H1 (cell line): ENCODE measurements at regions not wholly inside any gene's neighbourhood (a gene's known extent, or its start where the extent isn't known, plus 50 kb on each side); places are given as distances from the start of the nearest gene placed in this dataset.

Experiments
- CTCF ChIA-PET: fragments of 300-600 bp; sonication (Branson Sonifier 250); formaldehyde crosslinking; loops from one replicate; lab custom pipeline; 2021; ENCODE audit not compliant: partially characterized antibody; lab: Charles Lee
- POLR2A ChIA-PET: fragments of 300-600 bp; sonication (Branson Sonifier 250); formaldehyde crosslinking; loops from one replicate; lab custom pipeline; 2021; ENCODE audit warnings: inconsistent platforms; ENCODE audit not compliant: partially characterized antibody; lab: Charles Lee
- DNase-seq, 2 experiments: peaks; one replicate each; pipeline versions ENCODE4 v3.0.0 to v3.0.0-alpha.2; 2010 to 2022; ENCODE audit warnings: low spot score in 2 of 2, low read depth in 1 of 2, mixed read lengths in 1 of 2
- FAIRE-seq: peaks from 2 replicates; lab custom pipeline; 2011; peaks lifted over from hg19 to GRCh38; lab: Jason Lieb, UNC
- H2AFZ ChIP-seq: 2 replicates; pipeline ENCODE4 v1.8.1; 2012; ENCODE audit warnings: low read length, inconsistent platforms
- H2AK5ac ChIP-seq: 2 replicates; pipeline ENCODE4 v1.6.1; 2013; ENCODE audit warnings: low read depth, low read length
- H2BK120ac ChIP-seq: replicated peaks from 2 replicates; pipeline ENCODE3; 2013; ENCODE audit warnings: low read depth, low read length, inconsistent platforms
- H2BK12ac ChIP-seq: 2 replicates; pipeline ENCODE4 v1.6.1; 2013; ENCODE audit warnings: low read depth, low read length
- H2BK15ac ChIP-seq: 2 replicates; pipeline ENCODE4 v1.6.1; 2013; ENCODE audit warnings: low read length
- H2BK20ac ChIP-seq: 2 replicates; pipeline ENCODE4 v1.6.1; 2013; ENCODE audit warnings: low read length
- H2BK5ac ChIP-seq: 2 replicates; pipeline ENCODE4 v1.6.1; 2013; ENCODE audit warnings: low read depth, low read length
- H3K14ac ChIP-seq: 2 replicates; pipeline ENCODE4 v1.6.1; 2013; ENCODE audit warnings: inconsistent platforms; ENCODE audit not compliant: insufficient read length
- H3K18ac ChIP-seq: 2 replicates; pipeline ENCODE4 v1.6.1; 2013; ENCODE audit warnings: low read length; ENCODE audit errors: extremely low read depth
- H3K23ac ChIP-seq: 2 replicates; pipeline ENCODE4 v1.6.1; 2013; ENCODE audit warnings: inconsistent platforms; ENCODE audit not compliant: insufficient read length
- H3K23me2 ChIP-seq: 2 replicates; pipeline ENCODE4 v1.6.1; 2013; ENCODE audit warnings: low read depth, low read length
- H3K27ac ChIP-seq: 2 replicates; pipeline ENCODE4 v1.6.1; 2011; ENCODE audit warnings: low read depth, low read length, inconsistent platforms
- H3K27me3 ChIP-seq, 4 experiments: replicated peaks in 1 of 4; 1 replicate in 1 of 4; 2 replicates in 3 of 4; pipeline versions ENCODE4 v1.6.1 to v1.8.1; 2011 to 2013; ENCODE audit warnings: low read length in 3 of 4, mild to moderate bottlenecking in 3 of 4, inconsistent platforms in 2 of 4, mixed read lengths in 2 of 4, moderate library complexity in 1 of 4; ENCODE audit not compliant: control insufficient read depth in 3 of 4, insufficient read depth in 3 of 4; ENCODE audit errors: extremely low read depth in 1 of 4
- H3K36me3 ChIP-seq, 4 experiments: 2 replicates each; pipeline versions ENCODE4 v1.6.1 to v1.8.1; 2011 to 2013; ENCODE audit warnings: mild to moderate bottlenecking in 4 of 4, low read length in 3 of 4, moderate library complexity in 2 of 4, control low read depth in 1 of 4, inconsistent platforms in 1 of 4; ENCODE audit not compliant: insufficient read depth in 4 of 4, control insufficient read depth in 2 of 4
- H3K4ac ChIP-seq: replicated peaks from 2 replicates; pipeline ENCODE3; 2013; ENCODE audit warnings: low read length, low read depth, mixed read lengths, inconsistent platforms; ENCODE audit not compliant: insufficient read length
- H3K4me1 ChIP-seq, 4 experiments: replicated peaks in 1 of 4; 1 replicate in 1 of 4; 2 replicates in 3 of 4; pipeline versions ENCODE4 v1.6.1 to v1.8.1; 2011 to 2013; ENCODE audit warnings: low read length in 3 of 4, inconsistent platforms in 2 of 4, mixed read lengths in 1 of 4; ENCODE audit not compliant: insufficient read depth in 4 of 4, control insufficient read depth in 3 of 4
- H3K4me2 ChIP-seq, 2 experiments: 2 replicates each; pipeline versions ENCODE4 v1.6.1 to v1.8.1; 2011 to 2013; ENCODE audit warnings: low read depth in 2 of 2, low read length in 2 of 2, control low read depth in 1 of 2, inconsistent platforms in 1 of 2, mild to moderate bottlenecking in 1 of 2; ENCODE audit not compliant: insufficient read depth in 1 of 2
- H3K4me3 ChIP-seq, 4 experiments: fragments of 200-600, 300-600 bp in 1 of 4; sonication (generic), shearing (Covaris generic), sonication (Bioruptor Twin) in 1 of 4; 2 replicates each; pipeline versions ENCODE4 v1.5.1 to v1.8.1; 2011 to 2016; ENCODE audit warnings: low read length in 4 of 4, low read depth in 3 of 4, control low read depth in 2 of 4, inconsistent platforms in 2 of 4, mild to moderate bottlenecking in 2 of 4, mixed read lengths in 1 of 4, moderate library complexity in 1 of 4; ENCODE audit not compliant: insufficient read depth in 2 of 4; ENCODE audit errors: extremely low read depth in 1 of 4
- H3K56ac ChIP-seq: replicated peaks from 2 replicates; pipeline ENCODE3; 2013; ENCODE audit warnings: low read depth, mild to moderate bottlenecking, mixed read lengths, low read length, inconsistent platforms; ENCODE audit not compliant: insufficient read length
- H3K79me1 ChIP-seq: 2 replicates; pipeline ENCODE4 v1.6.1; 2013; ENCODE audit warnings: low read depth, low read length, control low read depth
- H3K79me2 ChIP-seq, 2 experiments: 2 replicates each; pipeline versions ENCODE4 v1.6.1 to v1.8.1; 2012 to 2013; ENCODE audit warnings: low read length in 2 of 2, mild to moderate bottlenecking in 2 of 2, inconsistent platforms in 1 of 2; ENCODE audit not compliant: insufficient read depth in 2 of 2, control insufficient read depth in 1 of 2
- H3K9ac ChIP-seq, 4 experiments: replicated peaks in 1 of 4; 1 replicate in 1 of 4; 2 replicates in 3 of 4; pipeline versions ENCODE4 v1.6.1 to v1.8.1; 2011 to 2013; ENCODE audit warnings: low read depth in 3 of 4, low read length in 3 of 4, control low read depth in 2 of 4, mild to moderate bottlenecking in 2 of 4, moderate library complexity in 2 of 4, inconsistent platforms in 1 of 4; ENCODE audit errors: extremely low read depth in 1 of 4
- H3K9me3 ChIP-seq, 2 experiments: 2 replicates each; pipeline versions ENCODE4 v1.6.1 to v1.8.1; 2012 to 2013; ENCODE audit warnings: mild to moderate bottlenecking in 2 of 2, moderate library complexity in 2 of 2, control low read depth in 1 of 2, inconsistent platforms in 1 of 2, low read depth in 1 of 2, low read length in 1 of 2, mixed read lengths in 1 of 2; ENCODE audit not compliant: insufficient read depth in 2 of 2
- H4K20me1 ChIP-seq, 2 experiments: replicated peaks in 1 of 2; 2 replicates each; pipeline versions ENCODE3 to v1.8.1; 2011 to 2013; ENCODE audit warnings: inconsistent platforms in 2 of 2, low read length in 2 of 2, mild to moderate bottlenecking in 1 of 2; ENCODE audit not compliant: insufficient read depth in 2 of 2, control insufficient read depth in 1 of 2
- H4K5ac ChIP-seq: 2 replicates; pipeline ENCODE4 v1.6.1; 2013; ENCODE audit warnings: low read length, low read depth, mixed read lengths, inconsistent platforms; ENCODE audit not compliant: insufficient read length
- H4K8ac ChIP-seq: 2 replicates; pipeline ENCODE4 v1.8.0; 2013; ENCODE audit warnings: mild to moderate bottlenecking, moderate library complexity, low read length, inconsistent platforms; ENCODE audit not compliant: insufficient read depth; ENCODE audit errors: extremely low read depth
- H4K91ac ChIP-seq: replicated peaks from 2 replicates; pipeline ENCODE3; 2013; ENCODE audit warnings: low read length, mixed read lengths, inconsistent platforms; ENCODE audit not compliant: insufficient read length
- CREB1 ChIP-seq: IDR thresholded peaks from 2 replicates; pipeline ENCODE4 v1.6.1; 2012; ENCODE audit warnings: inconsistent platforms
- FOSL1 ChIP-seq: IDR thresholded peaks from 2 replicates; pipeline ENCODE4 v1.6.1; 2011; ENCODE audit warnings: mild to moderate bottlenecking, low read depth, low read length, moderate library complexity; ENCODE audit not compliant: insufficient read depth
- KDM5A ChIP-seq: fragments of 200-600 bp; IDR thresholded peaks from 2 replicates; pipeline ENCODE4 v1.7.1; 2012; ENCODE audit warnings: mild to moderate bottlenecking, low read length, inconsistent platforms, mixed read lengths
- NRF1 ChIP-seq: IDR thresholded peaks from 2 replicates; pipeline ENCODE4 v1.6.1; 2011; ENCODE audit warnings: mild to moderate bottlenecking, low read depth, low read length, improper control_type of control experiment
- POLR2A ChIP-seq, 2 experiments: IDR thresholded peaks; 1 replicate in 1 of 2; 2 replicates in 1 of 2; pipeline ENCODE4 v1.6.1; 2011; ENCODE audit warnings: low read depth in 2 of 2, low read length in 2 of 2, mild to moderate bottlenecking in 2 of 2; ENCODE audit errors: control extremely low read depth in 1 of 2
- POU5F1 ChIP-seq: IDR thresholded peaks from 2 replicates; pipeline ENCODE4 v1.6.1; 2011; ENCODE audit warnings: low read depth, mild to moderate bottlenecking, low read length, moderate library complexity
- SIN3A ChIP-seq, 2 experiments: IDR thresholded peaks in 1 of 2; conservative IDR thresholded peaks in 1 of 2; 2 replicates each; pipeline ENCODE4 v1.6.1; 2011 to 2012; ENCODE audit warnings: low read length in 2 of 2, improper control_type of control experiment in 1 of 2, low read depth in 1 of 2, mild to moderate bottlenecking in 1 of 2
- SRF ChIP-seq: IDR thresholded peaks from 2 replicates; pipeline ENCODE4 v1.6.1; 2011; ENCODE audit warnings: mild to moderate bottlenecking, low read depth, low read length, moderate library complexity
- SUZ12 ChIP-seq: fragments of 200-600 bp; sonication (generic); IDR thresholded peaks from 2 replicates; pipeline ENCODE4 v1.6.1; 2012; ENCODE audit warnings: mild to moderate bottlenecking, inconsistent platforms, low read length, moderate library complexity, mixed read lengths
- WGBS, 2 experiments: shearing (Covaris generic) in 1 of 2; methylation state at CpG; one replicate each; pipeline versions ENCODE4 v1.1.6 to v1.1.7; 2013 to 2015; ENCODE audit warnings: low lambda C conversion rate in 2 of 2, mixed read lengths in 2 of 2, inconsistent platforms in 1 of 2, low coverage in 1 of 2, missing lambda C conversion rate in 1 of 2; ENCODE audit not compliant: insufficient replicate concordance in 2 of 2, insufficient coverage in 1 of 2, insufficient read length in 1 of 2; ENCODE audit errors: extremely low coverage in 1 of 2, missing lambda C conversion rate in 1 of 2; 5-methylcytosine and 5-hydroxymethylcytosine counted together
- TF ChIP-seq, protein P1 (sequence below): IDR thresholded peaks from 2 replicates; pipeline ENCODE4 v1.6.1; 2012; ENCODE audit warnings: low read length, inconsistent platforms
- TF ChIP-seq, protein P2 (sequence below): IDR thresholded peaks from 2 replicates; pipeline ENCODE4 v1.6.1; 2012; ENCODE audit warnings: inconsistent platforms
- TF ChIP-seq, protein P3 (sequence below): IDR thresholded peaks from 2 replicates; pipeline ENCODE4 v1.6.1; 2011; ENCODE audit warnings: low read depth, mild to moderate bottlenecking, low read length; ENCODE audit not compliant: insufficient read depth

DNA sequence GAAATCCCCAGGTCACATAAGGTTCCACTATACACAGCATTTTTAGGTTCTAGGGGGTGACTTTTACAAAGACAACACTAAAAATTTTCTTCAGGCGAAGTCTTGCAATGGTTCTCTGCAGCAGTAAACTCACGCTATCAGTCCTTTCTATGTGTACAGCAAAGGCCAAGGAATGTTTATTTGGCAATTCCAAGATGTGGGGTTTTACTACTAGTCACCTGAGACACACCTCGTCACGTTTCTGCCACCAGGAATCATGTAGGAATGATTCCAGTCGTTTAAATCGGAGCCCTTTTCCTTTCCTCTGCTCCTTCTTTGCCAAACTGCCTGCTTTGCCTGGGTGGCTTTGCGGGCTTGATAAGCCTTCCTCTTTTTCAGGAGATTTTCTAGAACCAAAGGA lies 75.9 kb upstream of the ENPEP start:
- no peak overlapping the region for H3K14ac ChIP-seq
- H3K27me3 ChIP-seq: no peaks in the 10 kb centered on the region
- peak; percentile 28 for FAIRE-seq
- TF ChIP-seq, protein P1, sequence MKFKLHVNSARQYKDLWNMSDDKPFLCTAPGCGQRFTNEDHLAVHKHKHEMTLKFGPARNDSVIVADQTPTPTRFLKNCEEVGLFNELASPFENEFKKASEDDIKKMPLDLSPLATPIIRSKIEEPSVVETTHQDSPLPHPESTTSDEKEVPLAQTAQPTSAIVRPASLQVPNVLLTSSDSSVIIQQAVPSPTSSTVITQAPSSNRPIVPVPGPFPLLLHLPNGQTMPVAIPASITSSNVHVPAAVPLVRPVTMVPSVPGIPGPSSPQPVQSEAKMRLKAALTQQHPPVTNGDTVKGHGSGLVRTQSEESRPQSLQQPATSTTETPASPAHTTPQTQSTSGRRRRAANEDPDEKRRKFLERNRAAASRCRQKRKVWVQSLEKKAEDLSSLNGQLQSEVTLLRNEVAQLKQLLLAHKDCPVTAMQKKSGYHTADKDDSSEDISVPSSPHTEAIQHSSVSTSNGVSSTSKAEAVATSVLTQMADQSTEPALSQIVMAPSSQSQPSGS: no peak
- TF ChIP-seq POLR2A (IDR thresholded peaks at IDR 0.05; ENCODE audit: control extremely low read depth in 1 of 2, low read depth in 2 of 2, low read length in 2 of 2): no peak
- TF ChIP-seq, protein P2, sequence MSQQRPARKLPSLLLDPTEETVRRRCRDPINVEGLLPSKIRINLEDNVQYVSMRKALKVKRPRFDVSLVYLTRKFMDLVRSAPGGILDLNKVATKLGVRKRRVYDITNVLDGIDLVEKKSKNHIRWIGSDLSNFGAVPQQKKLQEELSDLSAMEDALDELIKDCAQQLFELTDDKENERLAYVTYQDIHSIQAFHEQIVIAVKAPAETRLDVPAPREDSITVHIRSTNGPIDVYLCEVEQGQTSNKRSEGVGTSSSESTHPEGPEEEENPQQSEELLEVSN: no peak
- TF ChIP-seq KDM5A: no peak
- TF ChIP-seq SUZ12: no peak
- no peak for TF ChIP-seq FOSL1
- no peak for TF ChIP-seq SIN3A (conservative IDR thresholded peaks at IDR 0.05 in 1 of 2, IDR thresholded peaks at IDR 0.05 in 1 of 2; ENCODE audit: low read depth in 1 of 2, low read length in 2 of 2)
- no peak for TF ChIP-seq POU5F1
- TF ChIP-seq, protein P3, sequence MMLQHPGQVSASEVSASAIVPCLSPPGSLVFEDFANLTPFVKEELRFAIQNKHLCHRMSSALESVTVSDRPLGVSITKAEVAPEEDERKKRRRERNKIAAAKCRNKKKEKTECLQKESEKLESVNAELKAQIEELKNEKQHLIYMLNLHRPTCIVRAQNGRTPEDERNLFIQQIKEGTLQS: no peak
- TF ChIP-seq NRF1: no peak
- no peak for TF ChIP-seq SRF
- no peak for TF ChIP-seq CREB1

More for the DNA sequence above, 75.9 kb upstream of the ENPEP start:
- Histone ChIP-seq H2BK5ac (no peak overlapping the region), H4K91ac (no peak overlapping the region), H3K9ac (no peak overlapping the region), H3K27ac (no peak overlapping the region), H4K8ac (no peak overlapping the region), H3K23ac (no peak overlapping the region), H2AK5ac (no peak overlapping the region), H2BK15ac (no peak overlapping the region), H3K79me2 (no peaks in the 10 kb centered on the region), H3K18ac (no peak overlapping the region), H2BK12ac (no peak overlapping the region), H3K36me3 (no peaks in the 10 kb centered on the region), H3K9me3 (no peaks in the 10 kb centered on the region), H2BK120ac (no peak overlapping the region), H2BK20ac (no peak overlapping the region), H4K20me1 (no peaks in the 10 kb centered on the region), H3K23me2 (no peaks in the 10 kb centered on the region), H3K79me1 (no peaks in the 10 kb centered on the region), H3K56ac (no peak overlapping the region), H3K4me3 (no peak overlapping the region), H3K4me2 (no peak overlapping the region), H3K4ac (no peak overlapping the region), H4K5ac (no peak overlapping the region), H2AFZ (no peak overlapping the region), H3K4me1 (no peaks in the 10 kb centered on the region)
- POLR2A ChIA-PET: no interaction called here
- no peak for DNase-seq
- WGBS, 2 experiments: 79% methylated on average over 7 of the region's 7 CpGs; no CpG with 5 or more reads in 1 of the 2 experiments
- CTCF ChIA-PET: no interaction called here
